RWPE1 (cell line): ENCODE measurements at regions not wholly inside any gene's neighbourhood (a gene's known extent, or its start where the extent isn't known, plus 50 kb on each side); places are given as distances from the start of the nearest gene placed in this dataset.

ENCODE experiments used
- CTCF ChIA-PET: fragments of 350-600 bp; sonication (Branson Sonifier 250); formaldehyde crosslinking; extraction: SDS; loops from one replicate; lab custom pipeline; 2021; lab: Yijun Ruan, JAX
- POLR2A ChIA-PET: fragments of 400-600 bp; formaldehyde crosslinking; extraction: SDS; loops from one replicate; lab custom pipeline; 2020; ENCODE audit warnings: antibody characterized with exemption; ENCODE audit not compliant: low non-redundant PET; lab: Yijun Ruan, JAX
- DNase-seq: peaks from one replicate; pipeline ENCODE4 v3.0.0; 2012; ENCODE audit warnings: low spot score
- H3K27ac ChIP-seq: fragments of 450-650 bp; 2 replicates; pipeline ENCODE4 v1.5.1; 2017
- CTCF ChIP-seq: fragments of 450-650 bp; conservative IDR thresholded peaks from 2 replicates; pipeline ENCODE4 v1.5.1; 2017; ENCODE audit warnings: low read depth, mild to moderate bottlenecking

- TF ChIP-seq CTCF, result no peak
- ChIA-PET POLR2A (no interaction called here), CTCF (interaction anchor here (0.7 kb wide), 1 partner anchor 49 kb away, joined by 5 read pairs; no protein-coding TSS in a partner anchor)
- H3K27ac ChIP-seq, result no peak overlapping the region
- DNase-seq, result no peak
Measured at GRCh38 chr13:94860981-94861407, 148.6 kb upstream of the SOX21 start.

GRCh38 chr13:94859811-94860210, 147.5 kb upstream of the SOX21 start:
- DNase-seq, result no peak
- TF ChIP-seq CTCF, result no peak
- ChIA-PET POLR2A (no interaction called here), CTCF (interaction anchor here (0.6 kb wide), 1 partner anchor 39 kb away, joined by 5 read pairs; no protein-coding TSS in a partner anchor)
- no peak overlapping the region for H3K27ac ChIP-seq

GRCh38 chr13:94859278-94859691, 146.9 kb upstream of the SOX21 start:
- POLR2A ChIA-PET, result no interaction called here
- TF ChIP-seq CTCF, result no peak
- DNase-seq, result no peak
- H3K27ac ChIP-seq, result no peak overlapping the region
- CTCF ChIA-PET, result no interaction called here

GRCh38 chr13:94858856-94859255, 146.5 kb upstream of the SOX21 start:
- TF ChIP-seq CTCF, result no peak
- no peak overlapping the region for H3K27ac ChIP-seq
- ChIA-PET POLR2A (no interaction called here), CTCF (no interaction called here)
- DNase-seq, result no peak

- DNase-seq, result no peak
- no peak overlapping the region for H3K27ac ChIP-seq
- no peak for TF ChIP-seq CTCF
- ChIA-PET POLR2A (no interaction called here), CTCF (no interaction called here)
Measured at GRCh38 chr13:94854688-94855087, 142.3 kb upstream of the SOX21 start.

GRCh38 chr13:94851576-94851975, 139.2 kb upstream of the SOX21 start:
- no peak for DNase-seq
- CTCF ChIA-PET, result no interaction called here
- TF ChIP-seq CTCF, result no peak
- POLR2A ChIA-PET, result no interaction called here
- no peak overlapping the region for H3K27ac ChIP-seq
